ENCODE measurements at regions not wholly inside any gene's neighbourhood (a gene's known extent, or its start where the extent isn't known, plus 50 kb on each side); places are given as distances from the start of the nearest gene placed in this dataset.

DNA sequence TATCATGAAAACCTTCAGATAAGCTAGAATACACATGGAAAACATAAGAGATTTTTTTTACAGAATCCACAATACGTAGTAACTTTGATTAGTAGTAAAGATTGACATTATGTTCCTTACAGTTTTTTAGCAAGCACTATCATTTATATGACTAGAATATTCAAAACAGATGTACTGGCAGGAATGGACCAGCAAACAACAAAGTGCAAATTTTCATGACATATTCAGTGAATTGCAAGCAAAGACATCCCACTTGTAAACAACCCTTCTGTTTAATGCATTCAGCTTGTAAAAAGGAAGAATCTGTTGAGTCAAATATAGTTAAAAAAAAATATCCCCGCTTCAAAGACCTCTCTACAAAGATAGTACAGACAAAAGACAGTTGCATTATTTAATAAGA is 403.7 kb upstream of the TRAM1L1 start:
- TF ChIP-seq, protein P1, sequence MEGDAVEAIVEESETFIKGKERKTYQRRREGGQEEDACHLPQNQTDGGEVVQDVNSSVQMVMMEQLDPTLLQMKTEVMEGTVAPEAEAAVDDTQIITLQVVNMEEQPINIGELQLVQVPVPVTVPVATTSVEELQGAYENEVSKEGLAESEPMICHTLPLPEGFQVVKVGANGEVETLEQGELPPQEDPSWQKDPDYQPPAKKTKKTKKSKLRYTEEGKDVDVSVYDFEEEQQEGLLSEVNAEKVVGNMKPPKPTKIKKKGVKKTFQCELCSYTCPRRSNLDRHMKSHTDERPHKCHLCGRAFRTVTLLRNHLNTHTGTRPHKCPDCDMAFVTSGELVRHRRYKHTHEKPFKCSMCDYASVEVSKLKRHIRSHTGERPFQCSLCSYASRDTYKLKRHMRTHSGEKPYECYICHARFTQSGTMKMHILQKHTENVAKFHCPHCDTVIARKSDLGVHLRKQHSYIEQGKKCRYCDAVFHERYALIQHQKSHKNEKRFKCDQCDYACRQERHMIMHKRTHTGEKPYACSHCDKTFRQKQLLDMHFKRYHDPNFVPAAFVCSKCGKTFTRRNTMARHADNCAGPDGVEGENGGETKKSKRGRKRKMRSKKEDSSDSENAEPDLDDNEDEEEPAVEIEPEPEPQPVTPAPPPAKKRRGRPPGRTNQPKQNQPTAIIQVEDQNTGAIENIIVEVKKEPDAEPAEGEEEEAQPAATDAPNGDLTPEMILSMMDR (IDR thresholded peaks at IDR 0.05 in 4 of 5, conservative IDR thresholded peaks at IDR 0.05 in 1 of 5): no peak
- TF ChIP-seq POLR2A (IDR thresholded peaks at IDR 0.05): no peak

All from gastrocnemius medialis (tissue), 4 donors.